ENCODE measurements at regions not wholly inside any gene's neighbourhood (a gene's known extent, or its start where the extent isn't known, plus 50 kb on each side); places are given as distances from the start of the nearest gene placed in this dataset.

- DNase-seq: no peak
Observed at GRCh38 chr3:6088433-6088832, 772.5 kb upstream of the GRM7 start.

- DNase-seq: no peak
Observed at GRCh38 chr3:6089780-6090179, 771.1 kb upstream of the GRM7 start.

- no peak for DNase-seq
Observed at GRCh38 chr3:6091262-6091661, 769.7 kb upstream of the GRM7 start.

GRCh38 chr3:6095006-6095405, 765.9 kb upstream of the GRM7 start:
- DNase-seq: no peak

- no peak for DNase-seq
Observed at GRCh38 chr3:6097021-6097420, 763.9 kb upstream of the GRM7 start.

- no peak for DNase-seq
Observed at GRCh38 chr3:6097556-6097955, 763.4 kb upstream of the GRM7 start.

- no peak for DNase-seq
Observed at GRCh38 chr3:6098516-6099157, 762.3 kb upstream of the GRM7 start.

- no peak for DNase-seq
Observed at GRCh38 chr3:6099458-6100075, 761.3 kb upstream of the GRM7 start.

GRCh38 chr3:6105187-6105586, 755.7 kb upstream of the GRM7 start:
- no peak for DNase-seq

GRCh38 chr3:6108957-6109356, 752.0 kb upstream of the GRM7 start:
- no peak for DNase-seq

- DNase-seq: no peak
Observed at GRCh38 chr3:6110451-6110850, 750.5 kb upstream of the GRM7 start.

- no peak for DNase-seq
Observed at GRCh38 chr3:6112546-6112945, 748.4 kb upstream of the GRM7 start.

- DNase-seq: no peak
Observed at GRCh38 chr3:6113338-6113737, 747.6 kb upstream of the GRM7 start.

- DNase-seq: no peak
Observed at GRCh38 chr3:6119367-6119766, 741.5 kb upstream of the GRM7 start.

GRCh38 chr3:6120786-6121185, 740.1 kb upstream of the GRM7 start:
- no peak for DNase-seq

- no peak for DNase-seq
Observed at GRCh38 chr3:6124875-6125274, 736.0 kb upstream of the GRM7 start.

- DNase-seq: no peak
Observed at GRCh38 chr3:6125520-6125919, 735.4 kb upstream of the GRM7 start.

- DNase-seq: no peak
Observed at GRCh38 chr3:6132684-6133432, 728.1 kb upstream of the GRM7 start.

GRCh38 chr3:6142707-6143106, 718.2 kb upstream of the GRM7 start:
- no peak for DNase-seq

GRCh38 chr3:6147883-6148282, 713.0 kb upstream of the GRM7 start:
- DNase-seq: no peak

- DNase-seq: no peak
Observed at GRCh38 chr3:6155650-6156338, 705.1 kb upstream of the GRM7 start.

GRCh38 chr3:6165951-6166350, 695.0 kb upstream of the GRM7 start:
- DNase-seq: no peak
